ENCODE measurements at regions not wholly inside any gene's neighbourhood (a gene's known extent, or its start where the extent isn't known, plus 50 kb on each side); places are given as distances from the start of the nearest gene placed in this dataset.

- DNase-seq = no peak
These were observed 377.3 kb downstream of the SETD4 start for GRCh38 chr21:35682904-35683549.

GRCh38 chr21:35681946-35682345 lies 378.4 kb downstream of the SETD4 start:
- no peak for DNase-seq

- DNase-seq = no peak
These were observed 381.2 kb downstream of the SETD4 start for GRCh38 chr21:35679076-35679475.

GRCh38 chr21:35678393-35678792 lies 381.9 kb downstream of the SETD4 start:
- no peak for DNase-seq

- DNase-seq = no peak
These were observed 383.0 kb downstream of the SETD4 start for GRCh38 chr21:35677298-35677841.

- DNase-seq = no peak
These were observed 385.3 kb downstream of the SETD4 start for GRCh38 chr21:35674895-35675470.

GRCh38 chr21:35674091-35674671 lies 386.1 kb downstream of the SETD4 start:
- no peak for DNase-seq

- no peak for DNase-seq
These were observed 388.0 kb downstream of the SETD4 start for GRCh38 chr21:35672313-35672712.

GRCh38 chr21:35664683-35665082 lies 395.6 kb downstream of the SETD4 start:
- DNase-seq = no peak

- no peak for DNase-seq
These were observed 396.3 kb downstream of the SETD4 start for GRCh38 chr21:35663856-35664606.

- DNase-seq = no peak
These were observed 402.1 kb downstream of the SETD4 start for GRCh38 chr21:35658242-35658641.

GRCh38 chr21:35652872-35653271 lies 407.5 kb downstream of the SETD4 start:
- DNase-seq = no peak

GRCh38 chr21:35652196-35652595 lies 408.1 kb downstream of the SETD4 start:
- no peak for DNase-seq

GRCh38 chr21:35651196-35651595 lies 409.1 kb downstream of the SETD4 start:
- DNase-seq = no peak

GRCh38 chr21:35649186-35649585 lies 411.1 kb downstream of the SETD4 start:
- no peak for DNase-seq

GRCh38 chr21:35648512-35648911 lies 411.8 kb downstream of the SETD4 start:
- no peak for DNase-seq

- DNase-seq = no peak
These were observed 413.7 kb downstream of the SETD4 start for GRCh38 chr21:35646606-35647005.

GRCh38 chr21:35645991-35646390 lies 414.3 kb downstream of the SETD4 start:
- no peak for DNase-seq

GRCh38 chr21:35644523-35644922 lies 415.8 kb downstream of the SETD4 start:
- DNase-seq = no peak

- DNase-seq = no peak
These were observed 417.1 kb downstream of the SETD4 start for GRCh38 chr21:35643176-35643575.

- DNase-seq = no peak
These were observed 418.9 kb downstream of the SETD4 start for GRCh38 chr21:35641271-35642016.

GRCh38 chr21:35637431-35637830 lies 422.9 kb downstream of the SETD4 start:
- DNase-seq = no peak

GRCh38 chr21:35635994-35636393 lies 424.3 kb downstream of the SETD4 start:
- DNase-seq = no peak
